AG10803 (cell line): ENCODE measurements at regions not wholly inside any gene's neighbourhood (a gene's known extent, or its start where the extent isn't known, plus 50 kb on each side); places are given as distances from the start of the nearest gene placed in this dataset.

Experiments used
- DNase-seq: peaks from one replicate; pipeline ENCODE4 v3.0.0; 2010; ENCODE audit warnings: low read depth
- H3K4me3 ChIP-seq: 2 replicates; pipeline ENCODE4 v1.5.1; 2011; ENCODE audit warnings: mild to moderate bottlenecking, low read length, control low read depth
- TF ChIP-seq, protein P1 (sequence below): conservative IDR thresholded peaks from 2 replicates; pipeline ENCODE4 v1.5.1; 2011; ENCODE audit warnings: mild to moderate bottlenecking, low read length, control low read depth, inconsistent platforms

DNA sequence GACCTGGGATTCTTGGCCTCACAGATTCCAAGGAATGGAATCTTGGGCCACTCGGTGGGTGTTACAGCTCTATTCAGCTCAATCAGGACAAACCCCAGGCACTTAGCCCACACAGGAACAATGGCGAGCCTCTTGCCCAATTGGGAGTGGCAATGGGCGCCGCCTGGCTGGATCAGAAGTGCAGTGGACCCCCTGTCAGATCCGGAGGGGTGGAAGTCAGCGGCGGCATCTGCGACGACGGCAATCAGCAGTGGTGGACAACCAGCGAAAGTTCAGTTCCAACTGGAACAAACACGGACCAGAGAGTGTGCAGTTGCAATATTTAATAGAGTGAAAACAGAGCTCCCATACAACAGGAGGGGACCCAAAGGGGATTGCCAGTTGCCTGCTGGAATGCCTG is 378.3 kb downstream of the CDH9 start:
- TF ChIP-seq, protein P1, sequence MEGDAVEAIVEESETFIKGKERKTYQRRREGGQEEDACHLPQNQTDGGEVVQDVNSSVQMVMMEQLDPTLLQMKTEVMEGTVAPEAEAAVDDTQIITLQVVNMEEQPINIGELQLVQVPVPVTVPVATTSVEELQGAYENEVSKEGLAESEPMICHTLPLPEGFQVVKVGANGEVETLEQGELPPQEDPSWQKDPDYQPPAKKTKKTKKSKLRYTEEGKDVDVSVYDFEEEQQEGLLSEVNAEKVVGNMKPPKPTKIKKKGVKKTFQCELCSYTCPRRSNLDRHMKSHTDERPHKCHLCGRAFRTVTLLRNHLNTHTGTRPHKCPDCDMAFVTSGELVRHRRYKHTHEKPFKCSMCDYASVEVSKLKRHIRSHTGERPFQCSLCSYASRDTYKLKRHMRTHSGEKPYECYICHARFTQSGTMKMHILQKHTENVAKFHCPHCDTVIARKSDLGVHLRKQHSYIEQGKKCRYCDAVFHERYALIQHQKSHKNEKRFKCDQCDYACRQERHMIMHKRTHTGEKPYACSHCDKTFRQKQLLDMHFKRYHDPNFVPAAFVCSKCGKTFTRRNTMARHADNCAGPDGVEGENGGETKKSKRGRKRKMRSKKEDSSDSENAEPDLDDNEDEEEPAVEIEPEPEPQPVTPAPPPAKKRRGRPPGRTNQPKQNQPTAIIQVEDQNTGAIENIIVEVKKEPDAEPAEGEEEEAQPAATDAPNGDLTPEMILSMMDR, result no peak
- H3K4me3 ChIP-seq, result no peak overlapping the region

DNA sequence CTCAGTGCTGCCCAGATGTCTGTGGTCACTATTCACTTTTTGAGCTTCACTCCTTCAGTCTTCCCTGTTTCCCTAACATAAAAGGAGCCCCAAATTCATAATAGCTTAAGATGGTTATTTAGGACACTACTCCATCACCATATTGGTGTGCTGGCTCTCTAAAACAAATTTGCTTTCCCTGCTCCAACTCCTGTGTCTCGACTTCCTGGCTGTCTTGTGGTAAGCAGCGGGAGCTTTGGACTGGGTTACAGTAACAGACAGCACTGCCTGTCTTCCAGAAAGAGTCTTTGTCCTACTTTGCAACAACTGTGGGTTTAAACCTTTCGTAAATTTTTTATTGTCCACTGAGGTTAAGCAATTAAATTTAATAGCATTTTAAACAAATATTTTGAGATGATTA is 389.4 kb downstream of the CDH9 start:
- H3K4me3 ChIP-seq, result no peak overlapping the region
- no peak for DNase-seq
- TF ChIP-seq, protein P1, result no peak

More for the DNA sequence above, 378.3 kb downstream of the CDH9 start:
- DNase-seq, result no peak

DNA sequence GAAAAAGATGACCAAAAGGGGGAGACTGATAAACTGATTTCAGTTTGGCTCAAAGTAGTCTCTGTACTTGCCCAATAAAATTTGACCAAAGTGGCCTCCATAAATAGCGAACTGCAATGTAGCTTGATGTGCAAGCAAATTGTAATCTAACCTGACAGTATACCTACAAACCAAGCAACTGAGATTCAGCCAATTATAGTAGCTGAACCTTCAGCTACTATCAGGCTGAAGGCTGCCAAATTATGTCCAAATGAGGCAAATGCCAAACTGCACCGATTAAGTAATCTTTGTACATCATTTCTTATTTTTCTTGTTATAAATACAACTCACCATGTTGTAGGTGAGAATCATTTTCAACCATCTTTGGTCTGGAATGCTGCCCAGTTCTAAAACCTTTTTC is 390.6 kb downstream of the CDH9 start:
- TF ChIP-seq, protein P1, result no peak
- H3K4me3 ChIP-seq, result no peak overlapping the region
- DNase-seq, result no peak

DNA sequence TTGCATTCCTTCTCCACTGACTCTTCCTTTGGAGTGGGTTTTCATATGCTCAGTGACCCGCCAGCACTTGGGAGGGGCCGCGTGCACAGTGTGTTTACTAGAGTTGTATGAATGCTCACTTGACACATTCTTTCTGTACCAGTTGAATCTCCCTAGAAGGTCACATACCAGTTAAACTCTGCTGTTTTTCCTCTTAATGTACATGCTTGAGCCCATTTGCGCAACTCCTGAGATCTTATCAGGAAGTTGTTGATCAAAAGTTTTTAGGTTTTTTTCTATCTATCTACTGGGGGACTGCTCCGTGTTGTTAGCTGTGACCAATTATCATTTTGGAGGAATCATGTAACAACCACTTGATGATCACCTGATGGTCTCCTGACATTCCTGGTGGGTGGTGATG is 392.7 kb downstream of the CDH9 start:
- DNase-seq, result no peak
- TF ChIP-seq, protein P1, result no peak
- no peak overlapping the region for H3K4me3 ChIP-seq

DNA sequence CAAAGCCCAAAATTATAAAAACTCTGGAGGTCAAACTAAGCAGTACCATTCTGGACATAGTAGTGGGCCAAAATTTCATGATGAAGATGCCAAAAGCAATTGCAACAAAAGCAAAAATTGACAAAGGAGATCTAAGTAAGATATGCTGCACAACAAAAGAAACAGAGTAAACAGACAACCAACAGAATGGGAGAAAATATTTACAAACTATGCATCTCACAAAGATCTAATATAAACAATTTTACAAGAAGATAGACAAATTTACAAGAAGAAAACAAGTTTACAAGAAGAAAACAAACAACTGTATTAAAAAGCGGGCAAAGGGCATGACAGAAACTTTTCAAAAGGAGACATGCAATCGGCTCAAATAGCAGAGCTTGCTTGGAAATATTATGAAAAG is 396.9 kb downstream of the CDH9 start:
- H3K4me3 ChIP-seq, result no peak overlapping the region
- TF ChIP-seq, protein P1, result no peak
- DNase-seq, result no peak

DNA sequence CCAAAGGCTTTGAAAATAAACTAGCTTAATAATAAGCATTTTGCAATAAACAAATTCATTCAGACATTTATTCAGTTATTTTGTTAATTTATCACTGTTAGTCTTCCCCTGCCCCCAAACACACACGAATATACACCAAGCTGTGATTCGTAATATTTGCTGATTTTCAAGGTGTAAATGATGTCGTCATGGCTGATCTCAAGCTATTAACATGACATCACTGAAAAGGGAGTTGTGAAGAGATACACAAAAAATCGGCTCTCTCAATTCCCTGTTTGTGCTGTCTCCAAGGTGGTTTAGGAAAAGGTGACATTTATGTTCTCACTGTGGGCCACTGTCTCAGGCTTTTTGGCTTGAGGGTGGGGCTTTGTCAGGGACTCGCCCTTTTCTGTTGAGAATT is 413.3 kb downstream of the CDH9 start:
- TF ChIP-seq, protein P1, result no peak
- no peak overlapping the region for H3K4me3 ChIP-seq
- DNase-seq, result no peak

DNA sequence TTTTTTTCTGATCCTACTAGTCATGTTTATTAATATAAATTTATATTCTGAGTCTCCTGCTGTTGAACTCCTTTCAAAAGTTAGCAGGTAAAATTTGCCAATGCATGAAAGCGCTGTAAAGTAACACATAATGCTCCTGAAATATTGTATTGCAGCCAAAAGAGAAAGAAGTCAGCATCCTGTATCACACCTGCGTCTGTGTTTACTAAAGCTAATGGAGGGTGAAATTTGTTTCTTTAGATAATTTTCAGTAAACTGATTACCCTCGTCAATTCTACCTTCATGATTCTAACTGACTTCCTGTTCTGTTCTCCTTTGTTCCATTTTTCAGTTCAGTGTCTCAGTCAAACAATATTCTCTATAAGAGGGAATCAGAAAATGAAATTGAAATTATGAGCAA is 415.4 kb downstream of the CDH9 start:
- DNase-seq, result no peak
- no peak overlapping the region for H3K4me3 ChIP-seq
- TF ChIP-seq, protein P1, result no peak
